ENCODE measurements at regions not wholly inside any gene's neighbourhood (a gene's known extent, or its start where the extent isn't known, plus 50 kb on each side); places are given as distances from the start of the nearest gene placed in this dataset.

- TF ChIP-seq POLR2A (IDR thresholded peaks at IDR 0.05; ENCODE audit: low read length) (no peak), GATA1 (IDR thresholded peaks at IDR 0.05; ENCODE audit: low read depth, low read length) (no peak)
These were observed 388.5 kb downstream of the PLPP3 start for GRCh38 chr1:56190806-56191365.

Measured in erythroblast (primary cell).